K562 (cell line): ENCODE measurements at regions not wholly inside any gene's neighbourhood (a gene's known extent, or its start where the extent isn't known, plus 50 kb on each side); places are given as distances from the start of the nearest gene placed in this dataset.

Experiments used
- ATAC-seq: fragments of 200-7000 bp; cut with Tn5 transposase; 3 replicates; pipeline ENCODE4 v1.9.1; 2020; ENCODE audit warnings: moderate library complexity
- BruUV-seq: library from RNA; stranded (reverse); fragments of 400-500 nt; replicated peaks from 2 replicates; lab custom pipeline; 2021; lab: Mats Ljungman, UMichigan
- CTCF ChIA-PET: fragments of 300-600 bp; formaldehyde crosslinking; extraction: SDS; loops from one replicate; lab custom pipeline; 2021; ENCODE audit warnings: low intra/inter-chr PET ratio; lab: Yijun Ruan, JAX
- POLR2A ChIA-PET: fragments of 300-600, 350-650 bp; sonication (Branson Sonifier 250); formaldehyde crosslinking; extraction: SDS; loops from one replicate; lab custom pipeline; 2021; ENCODE audit warnings: antibody characterized with exemption, inconsistent platforms; lab: Yijun Ruan, JAX
- DNase-seq, 4 experiments: peaks; one replicate each; pipeline versions ENCODE4 v3.0.0 to v3.0.0-alpha.2; 2011 to 2018; ENCODE audit warnings: low spot score in 3 of 4, mixed read lengths in 3 of 4; ENCODE audit errors: extremely low read depth in 1 of 4
- FAIRE-seq: peaks from 2 replicates; lab custom pipeline; 2011; peaks lifted over from hg19 to GRCh38; lab: Jason Lieb, UNC
- H2AFZ ChIP-seq: 2 replicates; pipeline ENCODE4 v1.6.0; 2011; ENCODE audit warnings: low read depth, low read length, control low read depth, inconsistent platforms
- H3K27ac ChIP-seq: fragments of 200-600 bp; 3 replicates; pipeline ENCODE4 v1.8.0; 2011; ENCODE audit warnings: low read depth, mild to moderate bottlenecking, control low read depth, inconsistent platforms, low read length, moderate library complexity, mixed read lengths; ENCODE audit errors: extremely low read depth
- H3K27me3 ChIP-seq, 2 experiments: fragments of 300-600 bp in 1 of 2; 2 replicates in 1 of 2; 3 replicates in 1 of 2; pipeline versions ENCODE4 v1.6.0 to v1.8.0; 2011; ENCODE audit warnings: inconsistent platforms in 2 of 2, low read length in 2 of 2, mild to moderate bottlenecking in 1 of 2, mixed read lengths in 1 of 2, moderate library complexity in 1 of 2; ENCODE audit not compliant: control insufficient read depth in 2 of 2, insufficient read depth in 2 of 2
- H3K36me3 ChIP-seq: fragments of 300-600 bp; 3 replicates; pipeline ENCODE4 v1.8.0; 2011; ENCODE audit warnings: mild to moderate bottlenecking, low read length, inconsistent platforms; ENCODE audit not compliant: control insufficient read depth, insufficient read depth
- H3K4me1 ChIP-seq, 2 experiments: fragments of 200-600 bp in 1 of 2; replicated peaks in 1 of 2; 2 replicates in 1 of 2; 3 replicates in 1 of 2; pipeline versions ENCODE4 v1.5.1 to v1.8.0; 2011; ENCODE audit warnings: inconsistent platforms in 2 of 2, low read length in 2 of 2, mild to moderate bottlenecking in 1 of 2, mixed read lengths in 1 of 2, moderate library complexity in 1 of 2; ENCODE audit not compliant: control insufficient read depth in 2 of 2, insufficient read depth in 2 of 2
- H3K4me2 ChIP-seq: 2 replicates; pipeline ENCODE4 v1.6.1; 2011; ENCODE audit warnings: low read length, control low read depth, inconsistent platforms, mixed read lengths; ENCODE audit not compliant: insufficient read depth
- H3K4me3 ChIP-seq: fragments of 200-600 bp; sonication (generic), shearing (Covaris generic); 2 replicates; pipeline ENCODE4 v1.5.1; 2016; ENCODE audit warnings: control low read depth, inconsistent platforms
- H3K79me2 ChIP-seq: fragments of 200-600 bp; 3 replicates; pipeline ENCODE4 v1.8.0; 2011; ENCODE audit warnings: low read length, inconsistent platforms; ENCODE audit not compliant: control insufficient read depth, insufficient read depth
- H3K9ac ChIP-seq, 2 experiments: 2 replicates each; pipeline versions ENCODE4 v1.6.0 to v1.6.1; 2011; ENCODE audit warnings: low read depth in 2 of 2, low read length in 2 of 2, control low read depth in 1 of 2, inconsistent platforms in 1 of 2, mild to moderate bottlenecking in 1 of 2, mixed read lengths in 1 of 2; ENCODE audit not compliant: insufficient read depth in 1 of 2
- H3K9me1 ChIP-seq: one replicate; pipeline ENCODE4 v1.6.0; 2011; ENCODE audit warnings: inconsistent platforms, mild to moderate bottlenecking, low read length, moderate library complexity; ENCODE audit not compliant: control insufficient read depth, insufficient read depth
- H3K9me3 ChIP-seq: replicated peaks from 2 replicates; pipeline ENCODE4 v1.5.1; 2011; ENCODE audit warnings: low read depth, low read length, inconsistent platforms; ENCODE audit not compliant: control insufficient read depth, insufficient read depth
- H4K20me1 ChIP-seq: replicated peaks from 2 replicates; pipeline ENCODE4 v1.6.1; 2011; ENCODE audit warnings: low read length, inconsistent platforms, mixed read lengths; ENCODE audit not compliant: control insufficient read depth, insufficient read depth
- BCL6 ChIP-seq: fragments of 250-450 bp; sonication (Bioruptor Pico); IDR thresholded peaks from 2 replicates; pipeline ENCODE4 v1.4.0; 2020
- C11orf30 ChIP-seq: fragments of 450-650 bp; IDR thresholded peaks from 2 replicates; pipeline ENCODE4 v1.6.1; 2016; ENCODE audit warnings: low read depth, mild to moderate bottlenecking
- ZNF184 ChIP-seq: sonication (generic); formaldehyde crosslinking; IDR thresholded peaks from 2 replicates; pipeline ENCODE4 v1.5.0; 2020; ENCODE audit warnings: missing genetic modification reagents
- ZNF316 ChIP-seq: fragments of 450-650 bp; IDR thresholded peaks from 2 replicates; pipeline ENCODE4 v1.6.1; 2016
- ZNF644 ChIP-seq: fragments of 200-800 bp; sonication (Bioruptor generic); IDR thresholded peaks from 2 replicates; pipeline ENCODE4 v1.6.1; 2016; ENCODE audit warnings: low read depth, missing genetic modification characterization, missing compliant biosample characterization
- WGBS: fragments of 100-300 bp; shearing (Covaris generic); methylation state at CpG from one replicate; pipeline ENCODE4 v1.1.6; 2016; ENCODE audit warnings: low coverage, mixed read lengths; ENCODE audit not compliant: insufficient coverage; ENCODE audit errors: missing lambda C conversion rate; 5-methylcytosine and 5-hydroxymethylcytosine counted together
- in situ Hi-C: fragments of 300-500 bp; cut with MboI; formaldehyde crosslinking; loops from 4 replicates; pipeline ENCODE4 v1.15.0; 2018; ENCODE audit warnings: inconsistent platforms, mixed read lengths
- intact Hi-C: fragments of 100-400 bp; cut with micrococcal nuclease; formaldehyde crosslinking; loops from 2 replicates; pipeline ENCODE4 v1.14.2; 2022
- TF ChIP-seq, protein P1 (sequence below): fragments of 450-650 bp; IDR thresholded peaks from 2 replicates; pipeline ENCODE4 v1.6.1; 2018; ENCODE audit warnings: mild to moderate bottlenecking, low read depth; ENCODE audit not compliant: partially characterized antibody
- TF ChIP-seq, protein P2 (sequence below): fragments of 250-450 bp; sonication (Bioruptor Pico); IDR thresholded peaks from 2 replicates; pipeline ENCODE4 v1.8.0; 2022; ENCODE audit warnings: moderate library complexity, mild to moderate bottlenecking, inconsistent platforms

DNA sequence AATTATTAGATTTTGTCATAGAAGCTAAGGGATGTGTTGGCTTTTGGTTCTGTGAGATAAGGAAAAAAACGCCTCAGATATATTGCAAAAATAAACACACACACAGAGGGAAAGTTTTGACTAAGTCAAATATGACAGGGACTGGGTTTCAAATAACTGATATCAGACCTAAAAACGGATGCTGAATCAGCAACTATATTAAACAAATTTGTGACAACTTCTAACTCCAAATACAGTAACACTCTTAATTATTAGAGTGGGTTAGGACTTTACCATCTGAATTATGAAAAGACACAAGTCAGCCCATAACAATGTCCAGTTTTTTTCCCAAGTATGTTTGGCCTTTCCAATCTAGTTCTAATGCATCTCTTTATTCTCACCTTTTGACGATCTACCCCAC is 2693.1 kb downstream of the ARAP2 start:
- Histone ChIP-seq H3K36me3 (no peaks in the 10 kb centered on the region), H3K4me3 (no peak overlapping the region), H3K9me3 (no peaks in the 10 kb centered on the region), H3K9ac (no peak overlapping the region), H3K27me3 (no peaks in the 10 kb centered on the region), H3K79me2 (no peaks in the 10 kb centered on the region), H3K4me2 (no peak overlapping the region), H4K20me1 (no peaks in the 10 kb centered on the region), H3K9me1 (no peaks in the 10 kb centered on the region), H3K27ac (no peak overlapping the region), H2AFZ (no peak overlapping the region), H3K4me1 (no peaks in the 10 kb centered on the region)
- CTCF ChIA-PET: no interaction called here
- POLR2A ChIA-PET: no interaction called here
- no peak for FAIRE-seq
- 0% methylated on average over 3 of the region's 3 CpGs for WGBS
- intact Hi-C loops: no loop called here
- no TSS peak for BruUV-seq
- ATAC-seq: no peak
- TF ChIP-seq ZNF316: peak; percentile 48; the same call in 1 of the 2 replicates
- TF ChIP-seq ZNF644: no peak
- TF ChIP-seq C11orf30: 0 out of 2 replicates have a peak, but pooled peaks have one; percentile 14
- TF ChIP-seq ZNF184 (CRISPR knock-in tag): no peak
- TF ChIP-seq BCL6 (CRISPR knock-in tag): no peak
- TF ChIP-seq, protein P1, sequence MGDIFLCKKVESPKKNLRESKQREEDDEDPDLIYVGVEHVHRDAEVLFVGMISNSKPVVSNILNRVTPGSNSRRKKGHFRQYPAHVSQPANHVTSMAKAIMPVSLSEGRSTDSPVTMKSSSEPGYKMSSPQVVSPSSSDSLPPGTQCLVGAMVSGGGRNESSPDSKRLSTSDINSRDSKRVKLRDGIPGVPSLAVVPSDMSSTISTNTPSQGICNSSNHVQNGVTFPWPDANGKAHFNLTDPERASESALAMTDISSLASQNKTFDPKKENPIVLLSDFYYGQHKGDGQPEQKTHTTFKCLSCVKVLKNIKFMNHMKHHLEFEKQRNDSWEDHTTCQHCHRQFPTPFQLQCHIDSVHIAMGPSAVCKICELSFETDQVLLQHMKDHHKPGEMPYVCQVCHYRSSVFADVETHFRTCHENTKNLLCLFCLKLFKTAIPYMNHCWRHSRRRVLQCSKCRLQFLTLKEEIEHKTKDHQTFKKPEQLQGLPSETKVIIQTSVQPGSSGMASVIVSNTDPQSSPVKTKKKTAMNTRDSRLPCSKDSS: no peak
- TF ChIP-seq, protein P2, sequence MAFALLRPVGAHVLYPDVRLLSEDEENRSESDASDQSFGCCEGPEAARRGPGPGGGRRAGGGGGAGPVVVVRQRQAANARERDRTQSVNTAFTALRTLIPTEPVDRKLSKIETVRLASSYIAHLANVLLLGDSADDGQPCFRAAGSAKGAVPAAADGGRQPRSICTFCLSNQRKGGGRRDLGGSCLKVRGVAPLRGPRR (CRISPR knock-in tag): no peak
- DNase-seq: no peak
- in situ Hi-C loops: no loop called here
